ENCODE measurements at regions not wholly inside any gene's neighbourhood (a gene's known extent, or its start where the extent isn't known, plus 50 kb on each side); places are given as distances from the start of the nearest gene placed in this dataset.

DNA sequence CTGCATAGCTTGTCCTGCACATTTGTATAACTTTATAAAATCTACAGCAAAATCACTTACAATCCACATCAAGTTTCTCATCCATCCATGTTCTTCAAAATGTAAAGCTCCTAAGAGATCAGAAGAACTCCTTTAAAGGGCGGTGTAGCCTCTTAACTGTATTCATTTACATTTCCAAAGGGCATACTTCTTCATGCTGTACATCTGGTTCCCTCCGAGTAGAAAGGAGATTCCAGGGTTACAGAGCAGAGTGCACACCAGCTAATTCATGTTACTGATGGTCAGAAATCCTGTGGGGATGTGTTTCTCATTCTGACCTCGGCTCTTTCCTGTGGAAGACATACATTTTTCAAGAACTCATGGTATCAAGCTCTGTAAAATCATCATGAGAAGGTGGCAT is 231.8 kb downstream of the ARAP2 start:
- Mint-ChIP-seq H3K36me3 (ENCODE audit: insufficient read depth, unreplicated experiment) (no peaks in the 10 kb centered on the region), H3K9me3 (ENCODE audit: unreplicated experiment) (no peaks in the 10 kb centered on the region), H3K4me1 (ENCODE audit: low read depth, unreplicated experiment) (no peaks in the 10 kb centered on the region), H3K27me3 (ENCODE audit: insufficient read depth, unreplicated experiment) (no peaks in the 10 kb centered on the region), H3K4me3 (ENCODE audit: unreplicated experiment) (no peak overlapping the region), H3K27ac (ENCODE audit: unreplicated experiment) (no peak overlapping the region)
- Histone ChIP-seq H3K36me3 (ENCODE audit: control insufficient read depth, insufficient read depth, low read length) (no peaks in the 10 kb centered on the region), H3K4me1 (no peaks in the 10 kb centered on the region), H3K27me3 (replicated peaks; ENCODE audit: control insufficient read depth, insufficient read depth, low read length) (no peaks in the 10 kb centered on the region), H3K9me3 (no peaks in the 10 kb centered on the region), H3K4me3 (ENCODE audit: low read depth, low read length) (no peak overlapping the region)
- no TSS peak for BruUV-seq (replicated peaks)
- no peak for DNase-seq
- ChIA-PET POLR2A (no interaction called here), CTCF (no interaction called here)
- TF ChIP-seq, protein P1, sequence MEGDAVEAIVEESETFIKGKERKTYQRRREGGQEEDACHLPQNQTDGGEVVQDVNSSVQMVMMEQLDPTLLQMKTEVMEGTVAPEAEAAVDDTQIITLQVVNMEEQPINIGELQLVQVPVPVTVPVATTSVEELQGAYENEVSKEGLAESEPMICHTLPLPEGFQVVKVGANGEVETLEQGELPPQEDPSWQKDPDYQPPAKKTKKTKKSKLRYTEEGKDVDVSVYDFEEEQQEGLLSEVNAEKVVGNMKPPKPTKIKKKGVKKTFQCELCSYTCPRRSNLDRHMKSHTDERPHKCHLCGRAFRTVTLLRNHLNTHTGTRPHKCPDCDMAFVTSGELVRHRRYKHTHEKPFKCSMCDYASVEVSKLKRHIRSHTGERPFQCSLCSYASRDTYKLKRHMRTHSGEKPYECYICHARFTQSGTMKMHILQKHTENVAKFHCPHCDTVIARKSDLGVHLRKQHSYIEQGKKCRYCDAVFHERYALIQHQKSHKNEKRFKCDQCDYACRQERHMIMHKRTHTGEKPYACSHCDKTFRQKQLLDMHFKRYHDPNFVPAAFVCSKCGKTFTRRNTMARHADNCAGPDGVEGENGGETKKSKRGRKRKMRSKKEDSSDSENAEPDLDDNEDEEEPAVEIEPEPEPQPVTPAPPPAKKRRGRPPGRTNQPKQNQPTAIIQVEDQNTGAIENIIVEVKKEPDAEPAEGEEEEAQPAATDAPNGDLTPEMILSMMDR (IDR thresholded peaks at IDR 0.05; ENCODE audit: insufficient read depth in 1 of 2, low read depth in 1 of 2, low read length in 1 of 2, severe bottlenecking in 1 of 2, unreplicated experiment in 1 of 2) = no peak
- intact Hi-C loops (cut with micrococcal nuclease; ENCODE audit: unreplicated experiment) = no loop called here

GRCh38 chr4:36013206-36013605 is 231.1 kb downstream of the ARAP2 start:
- no peak overlapping the region for H3K27ac Mint-ChIP-seq (ENCODE audit: unreplicated experiment)
- H3K4me1 Mint-ChIP-seq (ENCODE audit: low read depth, unreplicated experiment) = no peaks in the 10 kb centered on the region
- Histone ChIP-seq H3K36me3 (ENCODE audit: control insufficient read depth, insufficient read depth, low read length) (no peaks in the 10 kb centered on the region), H3K4me3 (ENCODE audit: low read depth, low read length) (no peak overlapping the region), H3K4me1 (no peaks in the 10 kb centered on the region), H3K9me3 (no peaks in the 10 kb centered on the region), H3K27me3 (replicated peaks; ENCODE audit: control insufficient read depth, insufficient read depth, low read length) (no peaks in the 10 kb centered on the region)
- CTCF ChIA-PET = no interaction called here
- no peaks in the 10 kb centered on the region for H3K9me3 Mint-ChIP-seq (ENCODE audit: unreplicated experiment)
- H3K36me3 Mint-ChIP-seq (ENCODE audit: insufficient read depth, unreplicated experiment) = no peaks in the 10 kb centered on the region
- no peak for DNase-seq
- TF ChIP-seq, protein P1 (IDR thresholded peaks at IDR 0.05; ENCODE audit: insufficient read depth in 1 of 2, low read depth in 1 of 2, low read length in 1 of 2, severe bottlenecking in 1 of 2, unreplicated experiment in 1 of 2) = no peak
- intact Hi-C loops (cut with micrococcal nuclease; ENCODE audit: unreplicated experiment) = no loop called here
- H3K4me3 Mint-ChIP-seq (ENCODE audit: unreplicated experiment) = no peak overlapping the region
- POLR2A ChIA-PET = no interaction called here
- no peaks in the 10 kb centered on the region for H3K27me3 Mint-ChIP-seq (ENCODE audit: insufficient read depth, unreplicated experiment)
- no TSS peak for BruUV-seq (replicated peaks)

All from Caco-2 (cell line).